GM20000 (cell line): ENCODE measurements at regions not wholly inside any gene's neighbourhood (a gene's known extent, or its start where the extent isn't known, plus 50 kb on each side); places are given as distances from the start of the nearest gene placed in this dataset.

Source experiments
- DNase-seq: peaks from one replicate; pipeline ENCODE4 v3.0.0; 2012; ENCODE audit warnings: low spot score
- CTCF ChIP-seq: IDR thresholded peaks from 2 replicates; pipeline ENCODE4 v1.5.1; 2012; ENCODE audit warnings: mild to moderate bottlenecking, control low read depth; ENCODE audit errors: extremely low read depth, missing control alignments

- DNase-seq, result no peak
These were observed 70.6 kb downstream of the COPS8 start for GRCh38 chr2:237156031-237156856.

GRCh38 chr2:237156857-237157779 is 71.4 kb downstream of the COPS8 start:
- no peak for TF ChIP-seq CTCF
- no peak for DNase-seq

More at GRCh38 chr2:237156031-237156856, 70.6 kb downstream of the COPS8 start:
- no peak for TF ChIP-seq CTCF

- TF ChIP-seq CTCF, result no peak
- no peak for DNase-seq
These were observed 72.1 kb downstream of the COPS8 start for GRCh38 chr2:237157780-237158102.

GRCh38 chr2:237158194-237158593 is 72.5 kb downstream of the COPS8 start:
- TF ChIP-seq CTCF, result no peak
- no peak for DNase-seq

GRCh38 chr2:237159006-237159911 is 73.6 kb downstream of the COPS8 start:
- no peak for DNase-seq
- TF ChIP-seq CTCF, result no peak

GRCh38 chr2:237160271-237160919 is 74.7 kb downstream of the COPS8 start:
- no peak for TF ChIP-seq CTCF

More at GRCh38 chr2:237160271-237160919, 74.7 kb downstream of the COPS8 start:
- DNase-seq, result no peak
